Suprapubic skin (tissue), 4 donors: ENCODE measurements at regions not wholly inside any gene's neighbourhood (a gene's known extent, or its start where the extent isn't known, plus 50 kb on each side); places are given as distances from the start of the nearest gene placed in this dataset.

Source experiments
- DNase-seq, 2 donors: peaks; one replicate each; pipeline ENCODE4 v3.0.0-alpha.2; 2019; ENCODE audit warnings: low spot score in 2 of 2
- H3K27ac ChIP-seq: fragments of 200-600 bp; sonication (generic); one replicate; pipeline ENCODE4 v1.5.1; 2019
- H3K27me3 ChIP-seq: fragments of 200-600 bp; sonication (generic); one replicate; pipeline ENCODE4 v1.5.1; 2019
- H3K36me3 ChIP-seq: fragments of 200-600 bp; sonication (generic); one replicate; pipeline ENCODE4 v1.5.1; 2019
- H3K4me1 ChIP-seq: fragments of 200-600 bp; sonication (generic); one replicate; pipeline ENCODE4 v1.5.1; 2019
- H3K4me3 ChIP-seq: fragments of 200-600 bp; sonication (generic); one replicate; pipeline ENCODE4 v1.5.1; 2019; ENCODE audit warnings: mild to moderate bottlenecking
- H3K9me3 ChIP-seq: fragments of 200-600 bp; sonication (generic); one replicate; pipeline ENCODE4 v1.5.1; 2019
- CTCF ChIP-seq, 2 donors: fragments of 200-600 bp in 1 of 2; fragments of 450-650 bp in 1 of 2; sonication (generic) in 1 of 2; IDR thresholded peaks; one replicate each; pipeline ENCODE4 v1.5.1; 2016 to 2019; ENCODE audit warnings: antibody characterized with exemption in 2 of 2, mild to moderate bottlenecking in 1 of 2, moderate library complexity in 1 of 2
- EP300 ChIP-seq: sonication (generic); formaldehyde crosslinking; IDR thresholded peaks from one replicate; pipeline ENCODE4 v1.6.1; 2017; ENCODE audit warnings: antibody characterized with exemption
- POLR2A ChIP-seq, 2 donors: fragments of 450-650 bp; IDR thresholded peaks; one replicate each; pipeline ENCODE4 v1.6.1; 2017; ENCODE audit warnings: antibody characterized with exemption in 2 of 2, mild to moderate bottlenecking in 2 of 2, moderate library complexity in 2 of 2
- POLR2AphosphoS5 ChIP-seq, 3 donors: sonication (generic); formaldehyde crosslinking; IDR thresholded peaks; one replicate each; pipeline ENCODE4 v1.6.1; 2017; ENCODE audit warnings: antibody characterized with exemption in 3 of 3
- WGBS: methylation state at CpG from one replicate; pipeline ENCODE4 v1.1.5; 2018; 5-methylcytosine and 5-hydroxymethylcytosine counted together

GRCh38 chr10:123355748-123356481 is 201.7 kb downstream of the BUB3 start:
- no peaks in the 10 kb centered on the region for H3K36me3 ChIP-seq
- H3K27ac ChIP-seq: no peak overlapping the region
- no peak for TF ChIP-seq POLR2A (IDR thresholded peaks at IDR 0.05)
- no peak for TF ChIP-seq POLR2AphosphoS5 (IDR thresholded peaks at IDR 0.05)
- TF ChIP-seq CTCF (IDR thresholded peaks at IDR 0.05): no peak
- TF ChIP-seq EP300: no peak
- peaks cover 3% of the 10 kb centered on the region for H3K27me3 ChIP-seq
- peaks cover 36% of the 10 kb centered on the region for H3K4me1 ChIP-seq
- DNase-seq: no peak
- 62% methylated on average over 6 of the region's 6 CpGs for WGBS
- no peak overlapping the region for H3K4me3 ChIP-seq
- H3K9me3 ChIP-seq: no peaks in the 10 kb centered on the region

- H3K9me3 ChIP-seq: no peaks in the 10 kb centered on the region
- no peaks in the 10 kb centered on the region for H3K36me3 ChIP-seq
- 66% methylated on average over 5 of the region's 5 CpGs for WGBS
- no peak overlapping the region for H3K27ac ChIP-seq
- H3K27me3 ChIP-seq: peaks cover 3% of the 10 kb centered on the region
- no peak for DNase-seq
- peaks cover 36% of the 10 kb centered on the region for H3K4me1 ChIP-seq
- no peak overlapping the region for H3K4me3 ChIP-seq
- TF ChIP-seq EP300 (no peak), POLR2AphosphoS5 (IDR thresholded peaks at IDR 0.05) (no peak), POLR2A (IDR thresholded peaks at IDR 0.05) (no peak), CTCF (IDR thresholded peaks at IDR 0.05) (no peak)
Measured at GRCh38 chr10:123356799-123357198, 202.6 kb downstream of the BUB3 start.

- no peak for TF ChIP-seq POLR2AphosphoS5 (IDR thresholded peaks at IDR 0.05)
- no peak for TF ChIP-seq EP300
- no peak for TF ChIP-seq CTCF (IDR thresholded peaks at IDR 0.05)
- TF ChIP-seq POLR2A (IDR thresholded peaks at IDR 0.05): no peak
- Histone ChIP-seq H3K4me1 (peaks cover 36% of the 10 kb centered on the region), H3K27ac (no peak overlapping the region), H3K27me3 (peaks cover 3% of the 10 kb centered on the region), H3K36me3 (no peaks in the 10 kb centered on the region), H3K4me3 (no peak overlapping the region), H3K9me3 (no peaks in the 10 kb centered on the region)
- DNase-seq: no peak
- WGBS: 68% methylated on average over 17 of the region's 17 CpGs
Measured at GRCh38 chr10:123357421-123357930, 203.3 kb downstream of the BUB3 start.

- DNase-seq: no peak
- Histone ChIP-seq H3K4me1 (peaks cover 27% of the 10 kb centered on the region), H3K4me3 (no peak overlapping the region), H3K36me3 (no peaks in the 10 kb centered on the region), H3K27me3 (peaks cover 3% of the 10 kb centered on the region), H3K27ac (no peak overlapping the region), H3K9me3 (no peaks in the 10 kb centered on the region)
- TF ChIP-seq POLR2A (IDR thresholded peaks at IDR 0.05) (no peak), CTCF (IDR thresholded peaks at IDR 0.05) (no peak), EP300 (no peak), POLR2AphosphoS5 (IDR thresholded peaks at IDR 0.05) (no peak)
- WGBS: 87% methylated on average over 2 of the region's 2 CpGs
Measured at GRCh38 chr10:123359539-123359938, 205.3 kb downstream of the BUB3 start.

- H3K27ac ChIP-seq: no peak overlapping the region
- WGBS: 100% methylated on average over 5 of the region's 5 CpGs
- peaks cover 16% of the 10 kb centered on the region for H3K4me1 ChIP-seq
- no peaks in the 10 kb centered on the region for H3K9me3 ChIP-seq
- no peak overlapping the region for H3K4me3 ChIP-seq
- TF ChIP-seq POLR2AphosphoS5 (IDR thresholded peaks at IDR 0.05): no peak
- TF ChIP-seq POLR2A (IDR thresholded peaks at IDR 0.05): no peak
- TF ChIP-seq EP300: no peak
- no peak for TF ChIP-seq CTCF (IDR thresholded peaks at IDR 0.05)
- DNase-seq: no peak
- H3K36me3 ChIP-seq: no peaks in the 10 kb centered on the region
- H3K27me3 ChIP-seq: peaks cover 3% of the 10 kb centered on the region
Measured at GRCh38 chr10:123361832-123362231, 207.6 kb downstream of the BUB3 start.
